Astrocyte of the spinal cord (primary cell): ENCODE measurements at regions not wholly inside any gene's neighbourhood (a gene's known extent, or its start where the extent isn't known, plus 50 kb on each side); places are given as distances from the start of the nearest gene placed in this dataset.

ENCODE experiments used
- DNase-seq: peaks from one replicate; pipeline ENCODE4 v3.0.0; 2011; ENCODE audit warnings: low read depth, low spot score
- H3K4me3 ChIP-seq: 2 replicates; pipeline ENCODE4 v1.5.1; 2011; ENCODE audit warnings: low read depth, mild to moderate bottlenecking, low read length, moderate library complexity
- CTCF ChIP-seq: IDR thresholded peaks from 2 replicates; pipeline ENCODE4 v1.5.1; 2012; ENCODE audit warnings: low read depth, mild to moderate bottlenecking, low read length, inconsistent platforms
- in situ Hi-C: cut with HindIII; loops from 2 replicates; pipeline ENCODE4 v1.10.0; 2017; ENCODE audit warnings: low sequenced_read_pairs

GRCh38 chr4:97504713-97505112, 638.6 kb downstream of the STPG2 start:
- H3K4me3 ChIP-seq = no peak overlapping the region
- in situ Hi-C loops = no loop called here
- no peak for DNase-seq
- no peak for TF ChIP-seq CTCF

DNA sequence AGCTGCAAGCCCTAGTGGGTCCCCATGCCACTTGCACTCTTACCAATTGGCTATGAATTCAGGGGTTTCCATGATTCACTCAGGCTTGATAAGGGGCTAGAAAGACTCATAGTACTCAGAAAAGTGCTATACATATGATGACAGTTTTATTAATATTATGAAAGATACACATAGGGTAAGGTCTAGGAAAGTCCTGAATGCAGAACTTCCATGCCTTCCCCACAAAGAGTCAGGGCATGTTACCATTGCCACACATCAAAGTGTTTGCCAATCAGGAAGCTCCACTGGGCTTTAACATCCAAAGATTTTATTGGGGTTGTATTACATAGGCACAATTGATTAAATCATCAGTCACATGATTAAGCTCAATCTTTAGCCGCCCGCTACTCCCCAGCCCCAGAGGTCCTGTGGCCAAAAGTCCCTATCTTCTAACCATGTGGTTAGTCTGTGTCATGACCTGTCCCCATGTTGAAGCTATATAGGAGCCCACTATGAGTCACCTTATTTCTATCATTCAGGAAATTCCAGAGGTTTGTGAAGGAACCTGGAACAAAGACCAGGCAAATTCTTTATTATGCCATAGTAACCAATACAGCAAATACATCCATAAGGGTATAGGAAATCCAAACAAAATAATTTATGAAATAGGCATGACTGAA, 635.6 kb downstream of the STPG2 start:
- in situ Hi-C loops = no loop called here
- DNase-seq = peak; percentile 42
- H3K4me3 ChIP-seq = no peak overlapping the region
- no peak for TF ChIP-seq CTCF
